Breast epithelium (tissue), 3 donors: ENCODE measurements at regions not wholly inside any gene's neighbourhood (a gene's known extent, or its start where the extent isn't known, plus 50 kb on each side); places are given as distances from the start of the nearest gene placed in this dataset.

Experiments
- POLR2A ChIP-seq: fragments of 450-650 bp; IDR thresholded peaks from one replicate; pipeline ENCODE4 v1.6.1; 2016; ENCODE audit warnings: antibody characterized with exemption, mild to moderate bottlenecking, moderate library complexity
- POLR2AphosphoS5 ChIP-seq, 3 donors: sonication (generic); formaldehyde crosslinking; IDR thresholded peaks; one replicate each; pipeline ENCODE4 v1.6.1; 2017; ENCODE audit warnings: antibody characterized with exemption in 3 of 3
- TF ChIP-seq, protein P1 (sequence below), 3 donors: fragments of 450-650 bp; IDR thresholded peaks; one replicate each; pipeline ENCODE4 v1.5.1; 2016 to 2017; ENCODE audit warnings: antibody characterized with exemption in 3 of 3, mild to moderate bottlenecking in 3 of 3, moderate library complexity in 3 of 3

DNA sequence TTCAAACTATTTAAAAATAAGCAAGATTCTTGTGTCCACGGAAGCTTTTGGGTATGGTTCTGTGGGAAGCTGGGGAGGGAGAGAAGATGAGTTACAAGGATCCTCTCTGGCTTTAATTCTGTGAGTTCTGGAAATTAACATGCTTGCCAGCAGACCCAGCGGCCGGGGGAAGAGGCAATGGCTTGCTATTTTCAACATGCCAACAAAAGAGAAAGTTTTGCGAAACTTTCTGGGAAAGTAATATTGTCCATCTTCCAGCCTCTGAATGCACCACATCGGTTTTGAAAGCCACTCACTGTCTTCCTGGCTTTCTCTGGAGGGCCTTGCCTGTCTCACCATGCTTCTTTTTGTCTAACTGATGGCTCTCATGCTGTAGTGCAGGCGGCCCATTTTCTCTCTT, 85.7 kb downstream of the EN1 start:
- TF ChIP-seq, protein P1, sequence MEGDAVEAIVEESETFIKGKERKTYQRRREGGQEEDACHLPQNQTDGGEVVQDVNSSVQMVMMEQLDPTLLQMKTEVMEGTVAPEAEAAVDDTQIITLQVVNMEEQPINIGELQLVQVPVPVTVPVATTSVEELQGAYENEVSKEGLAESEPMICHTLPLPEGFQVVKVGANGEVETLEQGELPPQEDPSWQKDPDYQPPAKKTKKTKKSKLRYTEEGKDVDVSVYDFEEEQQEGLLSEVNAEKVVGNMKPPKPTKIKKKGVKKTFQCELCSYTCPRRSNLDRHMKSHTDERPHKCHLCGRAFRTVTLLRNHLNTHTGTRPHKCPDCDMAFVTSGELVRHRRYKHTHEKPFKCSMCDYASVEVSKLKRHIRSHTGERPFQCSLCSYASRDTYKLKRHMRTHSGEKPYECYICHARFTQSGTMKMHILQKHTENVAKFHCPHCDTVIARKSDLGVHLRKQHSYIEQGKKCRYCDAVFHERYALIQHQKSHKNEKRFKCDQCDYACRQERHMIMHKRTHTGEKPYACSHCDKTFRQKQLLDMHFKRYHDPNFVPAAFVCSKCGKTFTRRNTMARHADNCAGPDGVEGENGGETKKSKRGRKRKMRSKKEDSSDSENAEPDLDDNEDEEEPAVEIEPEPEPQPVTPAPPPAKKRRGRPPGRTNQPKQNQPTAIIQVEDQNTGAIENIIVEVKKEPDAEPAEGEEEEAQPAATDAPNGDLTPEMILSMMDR (IDR thresholded peaks at IDR 0.05), result no peak
- TF ChIP-seq POLR2A (no peak), POLR2AphosphoS5 (IDR thresholded peaks at IDR 0.05) (no peak)
